ENCODE measurements at regions not wholly inside any gene's neighbourhood (a gene's known extent, or its start where the extent isn't known, plus 50 kb on each side); places are given as distances from the start of the nearest gene placed in this dataset.

GRCh38 chr19:30722761-30723160 lies 350.6 kb downstream of the ZNF536 start:
- TF ChIP-seq CTCF (IDR thresholded peaks at IDR 0.05; ENCODE audit: poor library complexity): no peak
- no peak for TF ChIP-seq EZH2phosphoT487 (IDR thresholded peaks at IDR 0.05; ENCODE audit: low read depth, severe bottlenecking, unreplicated experiment)
- TF ChIP-seq EZH2 (IDR thresholded peaks at IDR 0.05; ENCODE audit: borderline replicate concordance): no peak

Data from hepatocyte (in vitro differentiated cells).